Amygdala (tissue), 56 donors: ENCODE measurements at regions not wholly inside any gene's neighbourhood (a gene's known extent, or its start where the extent isn't known, plus 50 kb on each side); places are given as distances from the start of the nearest gene placed in this dataset.
"Not testable (repeated sequence)": the region's sequence is repeated elsewhere in the genome, so short reads cannot be mapped to it uniquely, and the experiment has no call there.

Experiments used
- DNase-seq, 56 donors: peaks; one replicate each; lab custom pipeline; 2025; lab: John Stamatoyannopoulos, UW

GRCh38 chr16:14002416-14002990 is 68.6 kb upstream of the MRTFB start:
- no peak for DNase-seq

- peak in 51 of 56 donors; percentile 10 to 87 (median 52) for DNase-seq
Measured at GRCh38 chr16:14003074-14003570, 68.0 kb upstream of the MRTFB start.

GRCh38 chr16:14004031-14004728 is 66.9 kb upstream of the MRTFB start:
- no peak for DNase-seq

GRCh38 chr16:14004729-14005315 is 66.3 kb upstream of the MRTFB start:
- DNase-seq, result no peak

- DNase-seq, result no peak
Measured at GRCh38 chr16:14005335-14005734, 65.8 kb upstream of the MRTFB start.

- no peak for DNase-seq
Measured at GRCh38 chr16:14007450-14007849, 63.7 kb upstream of the MRTFB start.

GRCh38 chr16:14011001-14011400 is 60.1 kb upstream of the MRTFB start:
- DNase-seq, result no peak

- DNase-seq, result no peak
Measured at GRCh38 chr16:14011846-14012245, 59.3 kb upstream of the MRTFB start.

- DNase-seq, result no peak
Measured at GRCh38 chr16:14013145-14013570, 58.0 kb upstream of the MRTFB start.

GRCh38 chr16:14013571-14014283 is 57.4 kb upstream of the MRTFB start:
- DNase-seq, result no peak

- no peak for DNase-seq
Measured at GRCh38 chr16:14014284-14014625, 56.9 kb upstream of the MRTFB start.

- no peak for DNase-seq
Measured at GRCh38 chr16:14015033-14015432, 56.1 kb upstream of the MRTFB start.

GRCh38 chr16:14015461-14015860 is 55.7 kb upstream of the MRTFB start:
- no peak for DNase-seq

- no peak for DNase-seq
Measured at GRCh38 chr16:14015948-14016347, 55.2 kb upstream of the MRTFB start.

GRCh38 chr16:14016362-14016761 is 54.8 kb upstream of the MRTFB start:
- DNase-seq, result not testable (repeated sequence)

GRCh38 chr16:14017886-14018285 is 53.2 kb upstream of the MRTFB start:
- no peak for DNase-seq

GRCh38 chr16:14018851-14019250 is 52.3 kb upstream of the MRTFB start:
- no peak for DNase-seq

GRCh38 chr16:14020141-14020540 is 51.0 kb upstream of the MRTFB start:
- DNase-seq, result no peak
